Right atrium auricular region (tissue), 2 donors: ENCODE measurements at regions not wholly inside any gene's neighbourhood (a gene's known extent, or its start where the extent isn't known, plus 50 kb on each side); places are given as distances from the start of the nearest gene placed in this dataset.

ENCODE experiments used
- DNase-seq: peaks from one replicate; pipeline ENCODE4 v3.0.0-alpha.2; 2019; ENCODE audit warnings: low spot score
- H3K27ac ChIP-seq, 2 donors: fragments of 200-600 bp; sonication (generic); 1 replicate in 1 of 2; 2 replicates in 1 of 2; pipeline ENCODE4 v1.5.1; 2016 to 2019
- H3K27me3 ChIP-seq, 2 donors: fragments of 200-600 bp; sonication (generic); one replicate each; pipeline versions ENCODE4 v1.5.1 to v1.6.0; 2017 to 2019
- H3K36me3 ChIP-seq: fragments of 200-600 bp; sonication (generic); one replicate; pipeline ENCODE4 v1.5.1; 2016
- H3K4me1 ChIP-seq, 2 donors: fragments of 200-600 bp; sonication (generic); one replicate each; pipeline versions ENCODE4 v1.5.1 to v1.6.0; 2017 to 2019
- H3K4me3 ChIP-seq, 2 donors: fragments of 200-600 bp; sonication (generic); 1 replicate in 1 of 2; 2 replicates in 1 of 2; pipeline ENCODE4 v1.5.1; 2017 to 2019; ENCODE audit warnings: mild to moderate bottlenecking in 1 of 2, moderate library complexity in 1 of 2
- H3K9me3 ChIP-seq, 2 donors: fragments of 200-600 bp; sonication (generic); one replicate each; pipeline ENCODE4 v1.5.1; 2019
- TF ChIP-seq, protein P1 (sequence below), 2 donors: fragments of 200-600 bp; sonication (generic); IDR thresholded peaks; one replicate each; pipeline ENCODE4 v1.5.1; 2019; ENCODE audit warnings: antibody characterized with exemption in 2 of 2

- DNase-seq: no peak
- no peaks in the 10 kb centered on the region for H3K4me1 ChIP-seq
- no peaks in the 10 kb centered on the region for H3K36me3 ChIP-seq
- H3K27me3 ChIP-seq: no peaks in the 10 kb centered on the region
- TF ChIP-seq, protein P1, sequence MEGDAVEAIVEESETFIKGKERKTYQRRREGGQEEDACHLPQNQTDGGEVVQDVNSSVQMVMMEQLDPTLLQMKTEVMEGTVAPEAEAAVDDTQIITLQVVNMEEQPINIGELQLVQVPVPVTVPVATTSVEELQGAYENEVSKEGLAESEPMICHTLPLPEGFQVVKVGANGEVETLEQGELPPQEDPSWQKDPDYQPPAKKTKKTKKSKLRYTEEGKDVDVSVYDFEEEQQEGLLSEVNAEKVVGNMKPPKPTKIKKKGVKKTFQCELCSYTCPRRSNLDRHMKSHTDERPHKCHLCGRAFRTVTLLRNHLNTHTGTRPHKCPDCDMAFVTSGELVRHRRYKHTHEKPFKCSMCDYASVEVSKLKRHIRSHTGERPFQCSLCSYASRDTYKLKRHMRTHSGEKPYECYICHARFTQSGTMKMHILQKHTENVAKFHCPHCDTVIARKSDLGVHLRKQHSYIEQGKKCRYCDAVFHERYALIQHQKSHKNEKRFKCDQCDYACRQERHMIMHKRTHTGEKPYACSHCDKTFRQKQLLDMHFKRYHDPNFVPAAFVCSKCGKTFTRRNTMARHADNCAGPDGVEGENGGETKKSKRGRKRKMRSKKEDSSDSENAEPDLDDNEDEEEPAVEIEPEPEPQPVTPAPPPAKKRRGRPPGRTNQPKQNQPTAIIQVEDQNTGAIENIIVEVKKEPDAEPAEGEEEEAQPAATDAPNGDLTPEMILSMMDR (IDR thresholded peaks at IDR 0.05): no peak
- no peak overlapping the region for H3K27ac ChIP-seq
- no peak overlapping the region for H3K4me3 ChIP-seq
- peaks cover 0 to 9% of the 10 kb centered on the region in 2 donors for H3K9me3 ChIP-seq
These were observed 212.7 kb downstream of the KCNE4 start for GRCh38 chr2:223264541-223265193.

DNA sequence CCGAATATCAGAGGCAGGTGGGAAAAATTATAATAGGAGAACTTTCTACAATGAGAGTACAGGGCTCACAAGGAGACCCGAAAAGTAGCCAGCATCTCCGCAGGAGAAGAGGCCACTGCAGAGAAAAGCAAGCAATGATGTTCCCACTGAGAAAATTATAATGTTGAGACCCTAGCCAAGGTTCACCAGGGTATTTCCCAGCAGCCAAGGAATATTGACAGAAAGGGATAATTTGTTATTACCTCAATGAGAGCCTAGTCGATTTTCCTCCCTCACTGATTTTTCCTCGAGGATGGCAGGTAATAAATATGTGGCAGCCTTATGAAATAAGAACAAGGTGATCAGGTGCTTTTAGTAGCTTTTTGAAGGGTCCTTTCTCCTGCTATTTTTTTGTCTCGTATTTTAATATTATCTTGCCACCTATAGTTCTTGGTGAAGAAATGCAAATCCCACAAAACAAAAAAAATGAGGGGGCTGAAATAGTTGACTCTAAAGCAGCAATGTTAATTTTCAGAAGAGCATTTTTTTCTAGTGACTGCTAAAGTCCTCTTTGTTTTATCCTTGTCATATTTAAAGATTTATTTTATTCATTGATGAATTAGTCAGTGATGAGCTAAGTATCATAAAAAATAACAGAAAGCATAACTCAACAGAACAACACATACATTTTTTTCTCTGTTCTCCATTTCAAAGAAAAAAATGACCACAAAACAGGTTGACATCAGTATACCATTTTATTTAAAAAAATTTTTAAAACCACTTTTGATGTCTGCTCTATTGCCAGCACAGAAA lies 215.4 kb downstream of the KCNE4 start:
- H3K27me3 ChIP-seq: no peaks in the 10 kb centered on the region
- H3K4me1 ChIP-seq: no peaks in the 10 kb centered on the region
- H3K36me3 ChIP-seq: no peaks in the 10 kb centered on the region
- H3K4me3 ChIP-seq: no peak overlapping the region
- DNase-seq: no peak
- no peaks in the 10 kb centered on the region for H3K9me3 ChIP-seq
- H3K27ac ChIP-seq: no peak overlapping the region
- TF ChIP-seq, protein P1 (IDR thresholded peaks at IDR 0.05): no peak

DNA sequence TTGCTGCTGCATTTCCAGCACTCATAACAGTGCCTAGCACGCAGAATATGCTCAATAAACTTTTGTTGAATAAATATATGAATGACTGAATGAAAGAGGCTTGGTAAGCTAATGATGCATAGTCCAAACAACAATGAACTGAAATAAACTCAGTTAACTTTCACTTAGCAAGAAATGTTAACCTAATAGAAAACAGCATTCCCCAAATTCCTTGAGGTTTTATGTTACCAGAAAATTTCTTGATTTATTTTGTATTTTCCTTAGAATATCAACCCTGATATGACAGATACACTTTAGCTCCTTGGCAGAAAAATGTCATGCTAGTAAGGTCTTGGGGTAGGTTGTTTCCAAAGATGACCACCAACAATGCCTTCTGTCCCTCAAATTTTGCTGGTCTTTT lies 217.4 kb downstream of the KCNE4 start:
- no peaks in the 10 kb centered on the region for H3K36me3 ChIP-seq
- H3K27me3 ChIP-seq: no peaks in the 10 kb centered on the region
- H3K27ac ChIP-seq: no peak overlapping the region
- TF ChIP-seq, protein P1 (IDR thresholded peaks at IDR 0.05): no peak
- no peaks in the 10 kb centered on the region for H3K4me1 ChIP-seq
- DNase-seq: no peak
- no peak overlapping the region for H3K4me3 ChIP-seq
- no peaks in the 10 kb centered on the region for H3K9me3 ChIP-seq

DNA sequence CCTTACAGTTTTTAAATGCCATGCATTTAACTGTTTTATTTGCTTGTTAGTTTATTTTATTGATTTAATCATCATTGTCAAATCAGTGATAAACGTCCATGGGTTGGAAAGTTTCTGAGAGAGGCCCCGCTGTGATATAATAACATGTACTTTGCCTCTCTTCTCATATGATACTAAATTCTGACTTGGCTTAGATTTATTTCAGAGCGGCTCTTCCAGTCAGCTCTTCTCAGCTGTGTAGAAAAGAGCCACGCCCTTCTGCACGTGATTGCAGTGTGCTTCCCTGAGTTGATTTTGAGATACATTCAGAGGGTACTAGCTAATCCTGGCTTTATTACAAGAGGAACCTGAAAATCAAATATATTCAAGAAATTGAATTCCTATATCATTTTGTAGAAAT lies 218.6 kb downstream of the KCNE4 start:
- H3K9me3 ChIP-seq: no peaks in the 10 kb centered on the region
- H3K27me3 ChIP-seq: no peaks in the 10 kb centered on the region
- TF ChIP-seq, protein P1 (IDR thresholded peaks at IDR 0.05): no peak
- no peak overlapping the region for H3K4me3 ChIP-seq
- H3K36me3 ChIP-seq: no peaks in the 10 kb centered on the region
- no peaks in the 10 kb centered on the region for H3K4me1 ChIP-seq
- no peak overlapping the region for H3K27ac ChIP-seq
- no peak for DNase-seq

DNA sequence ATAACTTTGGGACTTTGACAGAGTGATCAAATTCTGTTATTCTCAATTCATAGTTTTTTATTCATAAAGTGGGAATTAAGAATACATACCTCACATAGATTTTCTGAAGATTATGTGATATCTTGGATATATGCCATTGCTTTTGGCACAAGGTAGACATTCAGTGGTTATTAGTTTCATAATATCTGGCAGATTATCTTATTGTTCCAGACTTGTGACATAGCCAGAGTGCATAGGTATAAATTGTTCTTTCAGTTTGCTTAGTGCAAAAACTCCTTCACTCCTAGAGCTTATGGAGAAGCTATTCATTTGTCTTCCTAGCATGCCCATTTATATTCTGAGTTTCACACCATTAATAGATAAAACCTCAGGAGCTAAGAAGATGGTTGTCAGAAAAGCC lies 222.0 kb downstream of the KCNE4 start:
- no peaks in the 10 kb centered on the region for H3K9me3 ChIP-seq
- no peaks in the 10 kb centered on the region for H3K36me3 ChIP-seq
- no peaks in the 10 kb centered on the region for H3K27me3 ChIP-seq
- no peak overlapping the region for H3K27ac ChIP-seq
- DNase-seq: no peak
- H3K4me3 ChIP-seq: no peak overlapping the region
- H3K4me1 ChIP-seq: no peaks in the 10 kb centered on the region
- TF ChIP-seq, protein P1 (IDR thresholded peaks at IDR 0.05): no peak
